22Rv1 (cell line): ENCODE measurements at regions not wholly inside any gene's neighbourhood (a gene's known extent, or its start where the extent isn't known, plus 50 kb on each side); places are given as distances from the start of the nearest gene placed in this dataset.

Source experiments
- ZFX ChIP-seq: fragments of 450-650 bp; IDR thresholded peaks from 2 replicates; pipeline ENCODE4 v1.6.1; 2017; ENCODE audit warnings: antibody characterized with exemption, borderline replicate concordance
- TF ChIP-seq, protein P1 (sequence below): fragments of 450-650 bp; IDR thresholded peaks from 2 replicates; pipeline ENCODE4 v1.5.1; 2017; ENCODE audit warnings: mild to moderate bottlenecking

DNA sequence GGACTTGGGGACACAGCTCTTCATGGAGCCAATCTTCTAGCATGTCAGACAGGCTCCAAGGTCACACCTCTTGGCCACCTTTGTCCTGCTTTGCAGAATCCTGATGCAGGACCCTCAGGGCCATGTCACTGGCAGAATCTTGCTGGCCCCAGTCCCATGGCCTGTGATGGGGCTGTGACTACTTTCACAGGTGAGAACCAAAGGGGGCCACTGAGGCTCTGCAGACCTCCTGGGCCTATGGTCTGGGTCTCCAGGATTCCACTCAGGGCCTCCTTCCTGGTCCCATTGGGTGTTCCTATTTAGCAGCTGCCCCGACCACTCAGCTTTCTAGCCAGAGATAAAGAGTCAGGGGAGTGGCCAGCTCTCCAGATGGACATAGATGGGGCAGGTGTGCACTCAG lies 238.7 kb downstream of the MATN1 start:
- TF ChIP-seq, protein P1, sequence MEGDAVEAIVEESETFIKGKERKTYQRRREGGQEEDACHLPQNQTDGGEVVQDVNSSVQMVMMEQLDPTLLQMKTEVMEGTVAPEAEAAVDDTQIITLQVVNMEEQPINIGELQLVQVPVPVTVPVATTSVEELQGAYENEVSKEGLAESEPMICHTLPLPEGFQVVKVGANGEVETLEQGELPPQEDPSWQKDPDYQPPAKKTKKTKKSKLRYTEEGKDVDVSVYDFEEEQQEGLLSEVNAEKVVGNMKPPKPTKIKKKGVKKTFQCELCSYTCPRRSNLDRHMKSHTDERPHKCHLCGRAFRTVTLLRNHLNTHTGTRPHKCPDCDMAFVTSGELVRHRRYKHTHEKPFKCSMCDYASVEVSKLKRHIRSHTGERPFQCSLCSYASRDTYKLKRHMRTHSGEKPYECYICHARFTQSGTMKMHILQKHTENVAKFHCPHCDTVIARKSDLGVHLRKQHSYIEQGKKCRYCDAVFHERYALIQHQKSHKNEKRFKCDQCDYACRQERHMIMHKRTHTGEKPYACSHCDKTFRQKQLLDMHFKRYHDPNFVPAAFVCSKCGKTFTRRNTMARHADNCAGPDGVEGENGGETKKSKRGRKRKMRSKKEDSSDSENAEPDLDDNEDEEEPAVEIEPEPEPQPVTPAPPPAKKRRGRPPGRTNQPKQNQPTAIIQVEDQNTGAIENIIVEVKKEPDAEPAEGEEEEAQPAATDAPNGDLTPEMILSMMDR: no peak
- TF ChIP-seq ZFX: no peak
